ENCODE measurements at regions not wholly inside any gene's neighbourhood (a gene's known extent, or its start where the extent isn't known, plus 50 kb on each side); places are given as distances from the start of the nearest gene placed in this dataset.

DNA sequence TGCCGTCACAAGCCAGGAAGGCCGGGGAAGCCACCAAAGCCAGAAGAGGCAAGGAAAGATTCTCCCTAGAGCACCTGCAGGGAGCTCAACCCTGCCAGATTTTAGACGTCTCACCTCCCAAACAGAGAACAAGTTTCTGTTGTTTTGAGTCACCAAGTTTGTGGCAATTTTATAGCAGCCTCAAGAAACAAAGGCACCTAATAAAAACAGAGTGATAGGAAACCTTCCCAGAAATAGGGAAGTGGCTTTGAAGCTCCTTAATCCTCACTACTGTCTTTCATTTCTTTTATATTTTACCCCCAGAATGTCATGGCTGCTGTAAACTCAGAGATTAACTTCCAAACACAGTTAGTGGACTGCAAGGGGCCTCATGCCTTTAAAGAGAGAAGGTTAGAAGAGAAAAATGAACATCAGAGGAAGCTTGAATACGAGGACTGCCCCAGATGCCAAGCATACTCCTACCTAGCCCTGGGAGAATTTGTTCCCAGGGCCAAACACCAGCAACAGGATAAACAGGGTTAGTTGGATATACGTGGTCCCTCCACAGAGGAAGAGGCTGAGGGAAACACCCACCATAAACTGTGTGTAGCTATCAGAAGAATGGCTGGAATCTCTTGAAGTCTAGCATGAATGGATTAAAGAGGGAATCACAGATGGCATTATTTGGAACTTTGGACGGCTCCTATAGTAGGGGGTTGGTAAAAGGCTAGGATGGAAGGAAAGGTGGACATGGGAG lies 148.3 kb downstream of the KCNA5 start:
- H3K36me3 ChIP-seq (ENCODE audit: insufficient read depth) = no peaks in the 10 kb centered on the region
- no peaks in the 10 kb centered on the region for H3K9me3 Mint-ChIP-seq
- no peak overlapping the region for H3K4me3 ChIP-seq
- DNase-seq (ENCODE audit: low spot score) (no peak), ATAC-seq (no peak)
- H3K36me3 Mint-ChIP-seq (ENCODE audit: low read depth) = no peaks in the 10 kb centered on the region
- H3K4me2 ChIP-seq = no peak overlapping the region
- H3K79me2 ChIP-seq (replicated peaks; ENCODE audit: insufficient read depth) = no peaks in the 10 kb centered on the region
- no peaks in the 10 kb centered on the region for H3K27me3 Mint-ChIP-seq (ENCODE audit: insufficient read depth, low read depth, poor library complexity)
- H3K27ac Mint-ChIP-seq = no peak overlapping the region
- TF ChIP-seq, protein P1, sequence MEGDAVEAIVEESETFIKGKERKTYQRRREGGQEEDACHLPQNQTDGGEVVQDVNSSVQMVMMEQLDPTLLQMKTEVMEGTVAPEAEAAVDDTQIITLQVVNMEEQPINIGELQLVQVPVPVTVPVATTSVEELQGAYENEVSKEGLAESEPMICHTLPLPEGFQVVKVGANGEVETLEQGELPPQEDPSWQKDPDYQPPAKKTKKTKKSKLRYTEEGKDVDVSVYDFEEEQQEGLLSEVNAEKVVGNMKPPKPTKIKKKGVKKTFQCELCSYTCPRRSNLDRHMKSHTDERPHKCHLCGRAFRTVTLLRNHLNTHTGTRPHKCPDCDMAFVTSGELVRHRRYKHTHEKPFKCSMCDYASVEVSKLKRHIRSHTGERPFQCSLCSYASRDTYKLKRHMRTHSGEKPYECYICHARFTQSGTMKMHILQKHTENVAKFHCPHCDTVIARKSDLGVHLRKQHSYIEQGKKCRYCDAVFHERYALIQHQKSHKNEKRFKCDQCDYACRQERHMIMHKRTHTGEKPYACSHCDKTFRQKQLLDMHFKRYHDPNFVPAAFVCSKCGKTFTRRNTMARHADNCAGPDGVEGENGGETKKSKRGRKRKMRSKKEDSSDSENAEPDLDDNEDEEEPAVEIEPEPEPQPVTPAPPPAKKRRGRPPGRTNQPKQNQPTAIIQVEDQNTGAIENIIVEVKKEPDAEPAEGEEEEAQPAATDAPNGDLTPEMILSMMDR (conservative IDR thresholded peaks at IDR 0.05; ENCODE audit: low read depth in 2 of 2) = no peak
- no peak for TF ChIP-seq ZNF114 (CRISPR knock-in tag; IDR thresholded peaks at IDR 0.05)
- no peak for TF ChIP-seq NANOG (IDR thresholded peaks at IDR 0.05; ENCODE audit: borderline replicate concordance)
- no peak for TF ChIP-seq STAT1 (IDR thresholded peaks at IDR 0.05; ENCODE audit: unreplicated experiment)
- TF ChIP-seq JUNB (IDR thresholded peaks at IDR 0.05; ENCODE audit: unreplicated experiment) = no peak
- TF ChIP-seq, protein P2, sequence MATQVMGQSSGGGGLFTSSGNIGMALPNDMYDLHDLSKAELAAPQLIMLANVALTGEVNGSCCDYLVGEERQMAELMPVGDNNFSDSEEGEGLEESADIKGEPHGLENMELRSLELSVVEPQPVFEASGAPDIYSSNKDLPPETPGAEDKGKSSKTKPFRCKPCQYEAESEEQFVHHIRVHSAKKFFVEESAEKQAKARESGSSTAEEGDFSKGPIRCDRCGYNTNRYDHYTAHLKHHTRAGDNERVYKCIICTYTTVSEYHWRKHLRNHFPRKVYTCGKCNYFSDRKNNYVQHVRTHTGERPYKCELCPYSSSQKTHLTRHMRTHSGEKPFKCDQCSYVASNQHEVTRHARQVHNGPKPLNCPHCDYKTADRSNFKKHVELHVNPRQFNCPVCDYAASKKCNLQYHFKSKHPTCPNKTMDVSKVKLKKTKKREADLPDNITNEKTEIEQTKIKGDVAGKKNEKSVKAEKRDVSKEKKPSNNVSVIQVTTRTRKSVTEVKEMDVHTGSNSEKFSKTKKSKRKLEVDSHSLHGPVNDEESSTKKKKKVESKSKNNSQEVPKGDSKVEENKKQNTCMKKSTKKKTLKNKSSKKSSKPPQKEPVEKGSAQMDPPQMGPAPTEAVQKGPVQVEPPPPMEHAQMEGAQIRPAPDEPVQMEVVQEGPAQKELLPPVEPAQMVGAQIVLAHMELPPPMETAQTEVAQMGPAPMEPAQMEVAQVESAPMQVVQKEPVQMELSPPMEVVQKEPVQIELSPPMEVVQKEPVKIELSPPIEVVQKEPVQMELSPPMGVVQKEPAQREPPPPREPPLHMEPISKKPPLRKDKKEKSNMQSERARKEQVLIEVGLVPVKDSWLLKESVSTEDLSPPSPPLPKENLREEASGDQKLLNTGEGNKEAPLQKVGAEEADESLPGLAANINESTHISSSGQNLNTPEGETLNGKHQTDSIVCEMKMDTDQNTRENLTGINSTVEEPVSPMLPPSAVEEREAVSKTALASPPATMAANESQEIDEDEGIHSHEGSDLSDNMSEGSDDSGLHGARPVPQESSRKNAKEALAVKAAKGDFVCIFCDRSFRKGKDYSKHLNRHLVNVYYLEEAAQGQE (IDR thresholded peaks at IDR 0.05; ENCODE audit: unreplicated experiment) = no peak
- no peak for TF ChIP-seq POLR2AphosphoS5 (IDR thresholded peaks at IDR 0.05; ENCODE audit: low read depth)
- TF ChIP-seq ZNF331 (CRISPR knock-in tag; IDR thresholded peaks at IDR 0.05; ENCODE audit: low read depth) = no peak
- TF ChIP-seq EZH2phosphoT487 (IDR thresholded peaks at IDR 0.05; ENCODE audit: unreplicated experiment) = no peak
- TF ChIP-seq, protein P3, sequence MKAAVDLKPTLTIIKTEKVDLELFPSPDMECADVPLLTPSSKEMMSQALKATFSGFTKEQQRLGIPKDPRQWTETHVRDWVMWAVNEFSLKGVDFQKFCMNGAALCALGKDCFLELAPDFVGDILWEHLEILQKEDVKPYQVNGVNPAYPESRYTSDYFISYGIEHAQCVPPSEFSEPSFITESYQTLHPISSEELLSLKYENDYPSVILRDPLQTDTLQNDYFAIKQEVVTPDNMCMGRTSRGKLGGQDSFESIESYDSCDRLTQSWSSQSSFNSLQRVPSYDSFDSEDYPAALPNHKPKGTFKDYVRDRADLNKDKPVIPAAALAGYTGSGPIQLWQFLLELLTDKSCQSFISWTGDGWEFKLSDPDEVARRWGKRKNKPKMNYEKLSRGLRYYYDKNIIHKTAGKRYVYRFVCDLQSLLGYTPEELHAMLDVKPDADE (IDR thresholded peaks at IDR 0.05) = no peak
- no peaks in the 10 kb centered on the region for H3K4me1 ChIP-seq (ENCODE audit: insufficient read depth)
- no peak overlapping the region for H3K4me3 Mint-ChIP-seq
- H3K27me3 ChIP-seq (ENCODE audit: insufficient read depth) = no peaks in the 10 kb centered on the region
- no peak overlapping the region for H3K27ac ChIP-seq (ENCODE audit: low read depth)
- H3K4me1 Mint-ChIP-seq = peaks cover 5% of the 10 kb centered on the region; the same call in 1 of the 3 replicates
- H2AFZ ChIP-seq = no peak overlapping the region
- no peaks in the 10 kb centered on the region for H3F3A ChIP-seq (replicated peaks; ENCODE audit: low read depth)
- no peaks in the 10 kb centered on the region for H4K20me1 ChIP-seq (replicated peaks; ENCODE audit: insufficient read depth)
- 0 out of 2 replicates have a peak, but pooled peaks cover 3% of the 10 kb centered on the region for H3K9me2 ChIP-seq (ENCODE audit: insufficient read depth)
